SK-N-SH (cell line): ENCODE measurements at regions not wholly inside any gene's neighbourhood (a gene's known extent, or its start where the extent isn't known, plus 50 kb on each side); places are given as distances from the start of the nearest gene placed in this dataset.
"Not testable (repeated sequence)": the region's sequence is repeated elsewhere in the genome, so short reads cannot be mapped to it uniquely, and the experiment has no call there.

Source experiments
- CTCF ChIA-PET: fragments of 300-600, 350-600 bp; formaldehyde crosslinking; extraction: SDS; loops from one replicate; lab custom pipeline; 2021; lab: Yijun Ruan, JAX
- POLR2A ChIA-PET: fragments of 350-600 bp; sonication (Branson Sonifier 250); formaldehyde crosslinking; extraction: SDS; loops from one replicate; lab custom pipeline; 2020; ENCODE audit warnings: antibody characterized with exemption, inconsistent platforms; lab: Yijun Ruan, JAX
- DNase-seq: peaks from one replicate; pipeline ENCODE4 v3.0.0; 2012
- H2AFZ ChIP-seq: fragments of 200-600 bp; sonication (generic); 2 replicates; pipeline ENCODE4 v1.8.1; 2016; ENCODE audit warnings: antibody characterized with exemption, mild to moderate bottlenecking, low read depth
- H3F3A ChIP-seq: fragments of 200-600 bp; sonication (generic); replicated peaks from 2 replicates; pipeline ENCODE3; 2016; ENCODE audit warnings: antibody characterized with exemption, mild to moderate bottlenecking; ENCODE audit not compliant: insufficient read depth
- H3K27ac ChIP-seq, 2 experiments: fragments of 200-500 bp in 1 of 2; fragments of 200-600 bp in 1 of 2; sonication (Bioruptor generic) in 1 of 2; sonication (generic), shearing (Covaris generic) in 1 of 2; 2 replicates each; pipeline versions ENCODE4 v1.5.1 to v1.6.1; 2014 to 2016; ENCODE audit warnings: low read depth in 2 of 2, inconsistent platforms in 1 of 2, low read length in 1 of 2, mild to moderate bottlenecking in 1 of 2, mixed read lengths in 1 of 2
- H3K27me3 ChIP-seq: fragments of 200-600 bp; sonication (generic), shearing (Covaris generic); 2 replicates; pipeline ENCODE4 v1.6.1; 2016; ENCODE audit warnings: mixed run types; ENCODE audit not compliant: insufficient read depth
- H3K36me3 ChIP-seq, 2 experiments: fragments of 200-500 bp in 1 of 2; fragments of 200-600 bp in 1 of 2; sonication (Bioruptor generic) in 1 of 2; sonication (generic) in 1 of 2; replicated peaks in 1 of 2; 2 replicates each; pipeline versions ENCODE3 to v1.5.1; 2014 to 2016; ENCODE audit warnings: low read length in 1 of 2, mild to moderate bottlenecking in 1 of 2; ENCODE audit not compliant: insufficient read depth in 2 of 2, control insufficient read depth in 1 of 2
- H3K4me1 ChIP-seq, 2 experiments: fragments of 200-500 bp in 1 of 2; fragments of 200-600 bp in 1 of 2; sonication (Bioruptor generic) in 1 of 2; sonication (generic), shearing (Covaris generic) in 1 of 2; 2 replicates each; pipeline versions ENCODE4 v1.5.1 to v1.6.1; 2014 to 2016; ENCODE audit warnings: low read depth in 1 of 2, low read length in 1 of 2, mixed run types in 1 of 2; ENCODE audit not compliant: insufficient read depth in 2 of 2, control insufficient read depth in 1 of 2
- H3K4me2 ChIP-seq: fragments of 200-600 bp; sonication (generic), shearing (Covaris generic); 2 replicates; pipeline ENCODE4 v1.6.1; 2017; ENCODE audit warnings: mixed run types
- H3K4me3 ChIP-seq, 2 experiments: fragments of 200-500 bp in 1 of 2; fragments of 200-600 bp in 1 of 2; sonication (Bioruptor generic) in 1 of 2; sonication (generic), shearing (Covaris generic) in 1 of 2; 2 replicates each; pipeline versions ENCODE4 v1.5.1 to v1.8.1; 2014 to 2016; ENCODE audit warnings: low read depth in 2 of 2, inconsistent platforms in 1 of 2, low read length in 1 of 2, mild to moderate bottlenecking in 1 of 2, mixed read lengths in 1 of 2, moderate library complexity in 1 of 2
- H3K79me2 ChIP-seq: fragments of 200-600 bp; sonication (generic); 2 replicates; pipeline ENCODE4 v1.8.1; 2017; ENCODE audit warnings: mild to moderate bottlenecking; ENCODE audit not compliant: insufficient read depth
- H3K9ac ChIP-seq: fragments of 200-600 bp; sonication (generic); 2 replicates; pipeline ENCODE4 v1.6.1; 2017; ENCODE audit warnings: mixed run types
- H3K9me2 ChIP-seq: fragments of 200-600 bp; sonication (generic); 2 replicates; pipeline ENCODE4 v1.6.1; 2017; ENCODE audit warnings: mixed run types
- H3K9me3 ChIP-seq: fragments of 200-600 bp; sonication (generic); 2 replicates; pipeline ENCODE4 v1.6.1; 2017; ENCODE audit warnings: mixed run types, mild to moderate bottlenecking, moderate library complexity
- H4K20me1 ChIP-seq: fragments of 200-600 bp; sonication (generic); 2 replicates; pipeline ENCODE4 v1.6.1; 2017; ENCODE audit warnings: mild to moderate bottlenecking, mixed run types; ENCODE audit not compliant: insufficient read depth
- CHD2 ChIP-seq: fragments of 150-350 bp; IDR thresholded peaks from 2 replicates; pipeline ENCODE4 v1.6.1; 2018; ENCODE audit warnings: low read length; ENCODE audit not compliant: partially characterized antibody
- EZH2phosphoT487 ChIP-seq: fragments of 200-600 bp; sonication (generic); IDR thresholded peaks from 2 replicates; pipeline ENCODE4 v1.6.1; 2017; ENCODE audit warnings: low read depth, mixed run types, mild to moderate bottlenecking, antibody characterized with exemption, moderate library complexity, borderline replicate concordance
- FOSL2 ChIP-seq: IDR thresholded peaks from 2 replicates; pipeline ENCODE4 v1.4.0; 2012; ENCODE audit warnings: low read depth, mild to moderate bottlenecking, moderate library complexity, borderline replicate concordance
- FOXJ3 ChIP-seq: sonication (generic); formaldehyde crosslinking; IDR thresholded peaks from 2 replicates; pipeline ENCODE4 v1.5.1; 2020; ENCODE audit warnings: mild to moderate bottlenecking, missing genetic modification reagents
- FOXM1 ChIP-seq: IDR thresholded peaks from 2 replicates; pipeline ENCODE4 v1.4.0; 2012; ENCODE audit warnings: low read depth, mild to moderate bottlenecking
- GATA2 ChIP-seq: sonication (generic); formaldehyde crosslinking; IDR thresholded peaks from 2 replicates; pipeline ENCODE4 v1.5.0; 2020; ENCODE audit warnings: mild to moderate bottlenecking, missing genetic modification reagents
- MEF2A ChIP-seq: IDR thresholded peaks from 2 replicates; pipeline ENCODE4 v1.4.0; 2012; ENCODE audit warnings: low read depth, borderline replicate concordance
- MXI1 ChIP-seq: IDR thresholded peaks from 2 replicates; pipeline ENCODE4 v1.6.1; 2012; ENCODE audit warnings: mild to moderate bottlenecking, low read depth, low read length, improper control_type of control experiment
- NFIC ChIP-seq: IDR thresholded peaks from 2 replicates; pipeline ENCODE4 v1.4.0; 2012; ENCODE audit warnings: borderline replicate concordance
- NRF1 ChIP-seq: IDR thresholded peaks from 2 replicates; pipeline ENCODE4 v1.6.1; 2012; ENCODE audit warnings: low read depth, mild to moderate bottlenecking, low read length
- POLR2AphosphoS5 ChIP-seq: IDR thresholded peaks from 2 replicates; pipeline ENCODE4 v1.6.1; 2012; ENCODE audit warnings: low read depth, low read length
- RAD21 ChIP-seq: IDR thresholded peaks from 2 replicates; pipeline ENCODE4 v1.6.1; 2012; ENCODE audit warnings: mild to moderate bottlenecking, low read length
- SMC3 ChIP-seq: IDR thresholded peaks from 2 replicates; pipeline ENCODE4 v1.6.1; 2012; ENCODE audit warnings: low read depth, low read length, improper control_type of control experiment
- TAF1 ChIP-seq: IDR thresholded peaks from 2 replicates; pipeline ENCODE4 v1.6.1; 2012; ENCODE audit warnings: low read depth, mild to moderate bottlenecking, low read length, moderate library complexity, borderline replicate concordance
- TCF12 ChIP-seq: IDR thresholded peaks from 2 replicates; pipeline ENCODE4 v1.4.0; 2012
- TEAD4 ChIP-seq: IDR thresholded peaks from 2 replicates; pipeline ENCODE4 v1.4.0; 2012; ENCODE audit warnings: mild to moderate bottlenecking, borderline replicate concordance; ENCODE audit not compliant: insufficient read depth
- WGBS: methylation state at CpG from one replicate; pipeline ENCODE4 v1.1.6; 2017; ENCODE audit warnings: low lambda C conversion rate; 5-methylcytosine and 5-hydroxymethylcytosine counted together
- TF ChIP-seq, protein P1 (sequence below): IDR thresholded peaks from 2 replicates; pipeline ENCODE4 v1.4.0; 2012; ENCODE audit warnings: low read depth
- TF ChIP-seq, protein P2 (sequence below): fragments of 200-600 bp; sonication (generic); IDR thresholded peaks from 2 replicates; pipeline ENCODE4 v1.6.1; 2017; ENCODE audit warnings: antibody characterized with exemption, mild to moderate bottlenecking, moderate library complexity

DNA sequence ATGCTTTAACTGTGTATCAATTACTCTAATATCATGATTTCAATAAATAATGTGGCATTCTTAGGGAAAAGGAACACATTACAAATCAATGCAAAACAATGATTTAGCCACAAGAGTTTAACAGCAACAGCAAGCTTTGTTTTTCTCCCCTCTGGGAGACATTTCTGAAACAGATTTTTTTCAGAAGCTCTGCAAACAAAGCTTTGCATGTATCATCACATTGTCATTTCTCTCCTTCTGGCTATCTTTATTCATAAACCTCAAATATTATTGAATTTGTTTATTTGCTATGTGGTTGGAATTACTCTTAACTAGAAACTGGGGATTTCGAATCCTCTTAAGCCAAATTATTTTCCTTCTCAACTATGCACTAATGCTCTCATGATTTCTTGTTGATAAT lies 278.4 kb upstream of the ATXN7L3B start:
- POLR2A ChIA-PET, result no interaction called here
- H3K4me1 ChIP-seq, result no peaks in the 10 kb centered on the region
- no peak for DNase-seq
- no peaks in the 10 kb centered on the region for H3K27me3 ChIP-seq
- H3K4me2 ChIP-seq, result no peak overlapping the region
- H3K9me3 ChIP-seq, result no peaks in the 10 kb centered on the region
- 11% methylated on average over 1 of the region's 1 CpG for WGBS
- H3K36me3 ChIP-seq, result no peaks in the 10 kb centered on the region
- no peak overlapping the region for H2AFZ ChIP-seq
- TF ChIP-seq FOSL2 (no peak), FOXM1 (no peak), SMC3 (no peak), RAD21 (no peak), TAF1 (no peak), NFIC (no peak), EZH2phosphoT487 (no peak), GATA2 (CRISPR knock-in tag) (no peak), MEF2A (no peak), CHD2 (no peak), NRF1 (no peak), MXI1 (no peak)
- H3K4me3 ChIP-seq, result no peak overlapping the region
- H3K27ac ChIP-seq, result no peak overlapping the region
- H3K9ac ChIP-seq, result no peak overlapping the region
- H3F3A ChIP-seq, result no peaks in the 10 kb centered on the region
- CTCF ChIA-PET, result no interaction called here
- no peaks in the 10 kb centered on the region for H4K20me1 ChIP-seq
- no peaks in the 10 kb centered on the region; the same call in 1 of the 2 replicates for H3K79me2 ChIP-seq
- H3K9me2 ChIP-seq, result no peaks in the 10 kb centered on the region

DNA sequence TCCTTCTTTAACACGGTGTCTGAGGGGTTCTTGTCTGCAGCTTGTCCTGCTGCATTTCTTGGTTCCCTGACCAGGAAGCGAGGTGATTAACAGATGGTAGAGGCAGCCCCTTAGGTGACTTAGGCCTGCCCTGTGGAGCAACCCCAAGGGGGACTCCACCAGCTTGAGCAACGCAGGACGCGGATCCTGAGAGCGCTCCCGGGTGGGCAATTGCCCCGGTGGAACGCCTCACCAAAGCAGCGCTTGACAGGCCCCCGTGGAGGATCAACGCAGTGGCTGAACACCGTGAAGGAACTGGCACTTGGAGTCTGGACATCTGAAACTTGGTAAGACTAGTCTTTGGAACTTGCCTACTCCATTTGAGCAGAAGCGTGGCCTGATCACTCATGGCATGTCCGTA lies 272.9 kb upstream of the ATXN7L3B start:
- H3F3A ChIP-seq, result no peaks in the 10 kb centered on the region
- 31% methylated on average over 9 of the region's 15 CpGs for WGBS
- no peaks in the 10 kb centered on the region for H3K4me1 ChIP-seq
- H2AFZ ChIP-seq, result no peak overlapping the region
- no peaks in the 10 kb centered on the region; the same call in 1 of the 2 replicates for H3K27me3 ChIP-seq
- DNase-seq, result no peak
- no peaks in the 10 kb centered on the region; the same call in 1 of the 2 replicates for H3K79me2 ChIP-seq
- H3K9me2 ChIP-seq, result no peaks in the 10 kb centered on the region
- H3K9ac ChIP-seq, result no peak overlapping the region
- POLR2A ChIA-PET, result no interaction called here
- no peaks in the 10 kb centered on the region for H3K9me3 ChIP-seq
- no peak overlapping the region for H3K4me3 ChIP-seq
- no peak overlapping the region for H3K4me2 ChIP-seq
- H3K36me3 ChIP-seq, result no peaks in the 10 kb centered on the region
- H3K27ac ChIP-seq, result no peak overlapping the region
- TF ChIP-seq TCF12 (no peak), SMC3 (no peak), TEAD4 (no peak), FOSL2 (no peak), POLR2AphosphoS5 (no peak), FOXM1 (no peak), NRF1 (no peak), TAF1 (no peak), FOXJ3 (no peak)
- TF ChIP-seq, protein P1, sequence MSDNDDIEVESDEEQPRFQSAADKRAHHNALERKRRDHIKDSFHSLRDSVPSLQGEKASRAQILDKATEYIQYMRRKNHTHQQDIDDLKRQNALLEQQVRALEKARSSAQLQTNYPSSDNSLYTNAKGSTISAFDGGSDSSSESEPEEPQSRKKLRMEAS, result no peak
- TF ChIP-seq, protein P2, sequence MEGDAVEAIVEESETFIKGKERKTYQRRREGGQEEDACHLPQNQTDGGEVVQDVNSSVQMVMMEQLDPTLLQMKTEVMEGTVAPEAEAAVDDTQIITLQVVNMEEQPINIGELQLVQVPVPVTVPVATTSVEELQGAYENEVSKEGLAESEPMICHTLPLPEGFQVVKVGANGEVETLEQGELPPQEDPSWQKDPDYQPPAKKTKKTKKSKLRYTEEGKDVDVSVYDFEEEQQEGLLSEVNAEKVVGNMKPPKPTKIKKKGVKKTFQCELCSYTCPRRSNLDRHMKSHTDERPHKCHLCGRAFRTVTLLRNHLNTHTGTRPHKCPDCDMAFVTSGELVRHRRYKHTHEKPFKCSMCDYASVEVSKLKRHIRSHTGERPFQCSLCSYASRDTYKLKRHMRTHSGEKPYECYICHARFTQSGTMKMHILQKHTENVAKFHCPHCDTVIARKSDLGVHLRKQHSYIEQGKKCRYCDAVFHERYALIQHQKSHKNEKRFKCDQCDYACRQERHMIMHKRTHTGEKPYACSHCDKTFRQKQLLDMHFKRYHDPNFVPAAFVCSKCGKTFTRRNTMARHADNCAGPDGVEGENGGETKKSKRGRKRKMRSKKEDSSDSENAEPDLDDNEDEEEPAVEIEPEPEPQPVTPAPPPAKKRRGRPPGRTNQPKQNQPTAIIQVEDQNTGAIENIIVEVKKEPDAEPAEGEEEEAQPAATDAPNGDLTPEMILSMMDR, result no peak
- CTCF ChIA-PET, result no interaction called here
- no peaks in the 10 kb centered on the region for H4K20me1 ChIP-seq

DNA sequence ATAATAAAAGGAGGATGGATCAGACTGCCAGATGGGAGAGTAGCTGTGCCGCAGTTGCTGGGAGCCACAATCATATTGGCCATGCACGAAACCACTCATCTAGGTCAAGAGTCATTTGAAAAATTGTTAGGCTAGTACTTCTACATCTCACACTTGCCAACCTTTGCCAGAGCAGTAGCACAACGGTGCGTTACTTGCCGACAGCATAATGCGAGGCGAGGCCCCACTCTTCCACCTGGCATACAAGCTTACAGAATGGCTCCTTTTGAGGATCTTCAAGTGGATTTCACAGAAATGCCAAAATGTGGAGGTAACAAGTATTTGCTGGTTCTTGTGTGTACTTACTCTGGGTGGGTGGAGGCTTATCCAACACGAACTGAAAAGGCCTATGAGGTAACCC lies 268.3 kb upstream of the ATXN7L3B start:
- H3F3A ChIP-seq, H3K9ac ChIP-seq, H3K4me2 ChIP-seq, POLR2A ChIA-PET, H3K9me2 ChIP-seq, H3K9me3 ChIP-seq, H3K4me1 ChIP-seq, H3K4me3 ChIP-seq, H3K79me2 ChIP-seq, H3K36me3 ChIP-seq, DNase-seq, H2AFZ ChIP-seq, H3K27me3 ChIP-seq, H4K20me1 ChIP-seq, H3K27ac ChIP-seq: not testable (repeated sequence)
- CTCF ChIA-PET, result interaction anchor here (0.8 kb wide), 1 partner anchor 146 kb away, joined by 3 read pairs; no protein-coding TSS in a partner anchor
- 8% methylated on average over 3 of the region's 8 CpGs for WGBS
